GM12874 (cell line): ENCODE measurements at regions not wholly inside any gene's neighbourhood (a gene's known extent, or its start where the extent isn't known, plus 50 kb on each side); places are given as distances from the start of the nearest gene placed in this dataset.
A peak's percentile ranks its signal among the peaks of the same experiment; 100 is the strongest.

Source experiments
- TF ChIP-seq, protein P1 (sequence below): IDR thresholded peaks from 2 replicates; pipeline ENCODE4 v1.5.1; 2011; ENCODE audit warnings: low read depth, mild to moderate bottlenecking, control low read depth, low read length, moderate library complexity; ENCODE audit not compliant: insufficient read depth

DNA sequence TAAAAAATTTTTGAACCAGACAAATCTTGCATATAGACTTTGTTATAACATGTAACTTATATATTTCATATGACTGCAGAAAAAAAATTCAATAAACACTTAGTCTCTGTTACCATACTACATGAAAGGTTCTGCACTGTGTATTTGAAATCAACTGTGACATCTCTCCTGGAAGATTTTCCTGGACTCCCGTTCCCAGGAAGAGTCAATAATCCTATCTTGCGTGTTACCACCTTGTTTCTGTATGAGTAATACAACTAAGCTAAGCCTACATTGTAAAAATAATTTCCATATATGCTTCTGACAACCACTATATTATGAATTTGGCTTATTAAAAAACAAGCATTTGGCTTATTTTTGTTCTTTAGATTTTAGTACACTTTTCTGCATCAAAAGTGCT, 665.6 kb upstream of the SOX9 start:
- TF ChIP-seq, protein P1, sequence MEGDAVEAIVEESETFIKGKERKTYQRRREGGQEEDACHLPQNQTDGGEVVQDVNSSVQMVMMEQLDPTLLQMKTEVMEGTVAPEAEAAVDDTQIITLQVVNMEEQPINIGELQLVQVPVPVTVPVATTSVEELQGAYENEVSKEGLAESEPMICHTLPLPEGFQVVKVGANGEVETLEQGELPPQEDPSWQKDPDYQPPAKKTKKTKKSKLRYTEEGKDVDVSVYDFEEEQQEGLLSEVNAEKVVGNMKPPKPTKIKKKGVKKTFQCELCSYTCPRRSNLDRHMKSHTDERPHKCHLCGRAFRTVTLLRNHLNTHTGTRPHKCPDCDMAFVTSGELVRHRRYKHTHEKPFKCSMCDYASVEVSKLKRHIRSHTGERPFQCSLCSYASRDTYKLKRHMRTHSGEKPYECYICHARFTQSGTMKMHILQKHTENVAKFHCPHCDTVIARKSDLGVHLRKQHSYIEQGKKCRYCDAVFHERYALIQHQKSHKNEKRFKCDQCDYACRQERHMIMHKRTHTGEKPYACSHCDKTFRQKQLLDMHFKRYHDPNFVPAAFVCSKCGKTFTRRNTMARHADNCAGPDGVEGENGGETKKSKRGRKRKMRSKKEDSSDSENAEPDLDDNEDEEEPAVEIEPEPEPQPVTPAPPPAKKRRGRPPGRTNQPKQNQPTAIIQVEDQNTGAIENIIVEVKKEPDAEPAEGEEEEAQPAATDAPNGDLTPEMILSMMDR: no peak

GRCh38 chr17:71458322-71458721, 662.5 kb upstream of the SOX9 start:
- TF ChIP-seq, protein P1: no peak

DNA sequence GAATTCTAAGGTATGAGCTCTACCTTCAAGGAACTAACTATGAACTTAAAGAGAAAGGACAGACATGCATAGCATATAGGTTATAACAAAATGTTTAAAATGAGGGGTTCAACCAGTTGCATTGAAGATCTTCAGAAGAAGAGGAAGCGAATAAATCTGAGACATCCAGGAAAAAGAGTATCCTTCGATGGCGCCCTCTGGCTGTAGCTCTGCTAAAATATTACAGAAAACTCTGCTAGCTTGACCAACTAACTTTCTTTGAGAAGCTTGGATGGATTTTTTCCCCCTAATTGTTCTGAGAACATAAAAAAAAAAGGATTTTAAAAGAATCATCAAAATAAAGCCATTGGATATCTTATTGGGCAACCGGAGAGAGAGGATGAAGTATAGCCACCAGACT, 659.9 kb upstream of the SOX9 start:
- TF ChIP-seq, protein P1: peak; percentile 27; the same call in 1 of the 2 replicates

GRCh38 chr17:71461498-71462169, 659.2 kb upstream of the SOX9 start:
- TF ChIP-seq, protein P1: no peak

- TF ChIP-seq, protein P1: no peak
Observed at GRCh38 chr17:71464241-71464640, 656.6 kb upstream of the SOX9 start.

DNA sequence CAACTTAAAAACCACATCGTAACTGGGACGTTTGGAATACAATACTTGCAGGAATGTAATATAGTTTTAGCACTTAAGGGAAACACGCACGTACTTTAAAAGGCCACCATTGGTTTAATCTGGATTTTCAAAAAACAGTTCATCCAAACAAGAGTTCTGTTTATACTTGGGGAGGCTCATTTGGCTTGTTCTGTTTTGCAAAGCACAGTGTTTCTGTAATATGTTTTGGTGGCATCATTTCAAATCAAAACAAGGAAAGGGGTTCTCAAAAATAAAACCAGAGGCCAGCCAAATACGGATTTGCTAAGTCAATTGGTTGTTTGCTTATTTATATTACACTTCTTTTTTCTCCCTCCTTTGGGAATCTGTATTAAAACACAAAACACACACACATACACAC, 656.1 kb upstream of the SOX9 start:
- TF ChIP-seq, protein P1: no peak

- TF ChIP-seq, protein P1: no peak
Observed at GRCh38 chr17:71467719-71468118, 653.1 kb upstream of the SOX9 start.
